ENCODE measurements at regions not wholly inside any gene's neighbourhood (a gene's known extent, or its start where the extent isn't known, plus 50 kb on each side); places are given as distances from the start of the nearest gene placed in this dataset.
A peak's percentile ranks its signal among the peaks of the same experiment; 100 is the strongest.
"Not testable (repeated sequence)": the region's sequence is repeated elsewhere in the genome, so short reads cannot be mapped to it uniquely, and the experiment has no call there.

DNA sequence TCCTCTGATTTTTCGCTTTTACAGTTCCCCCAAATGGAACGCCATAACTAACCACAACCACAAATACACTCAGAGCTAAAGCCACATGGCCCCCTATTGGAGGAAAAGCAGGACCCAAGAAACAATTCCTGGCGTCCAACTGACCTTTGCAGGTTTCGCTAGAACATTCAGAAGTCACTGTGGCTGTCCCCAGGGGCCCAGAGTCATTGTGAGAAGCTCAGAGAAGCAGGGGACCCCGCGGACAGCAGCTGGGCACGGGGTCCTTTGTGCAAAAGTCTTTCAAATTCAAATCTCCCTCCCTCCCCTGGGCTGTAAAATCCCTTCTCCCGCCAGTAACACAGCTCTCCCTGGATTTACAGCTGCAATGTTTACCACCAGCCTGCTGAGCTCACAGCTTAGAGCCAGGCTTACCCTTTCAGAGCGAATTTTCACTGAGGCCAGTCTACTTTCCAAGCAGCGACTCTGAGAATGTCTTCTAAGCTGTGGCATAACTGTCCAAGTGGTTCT is 214.8 kb downstream of the CRLF2 start:
- Mint-ChIP-seq H3K36me3 (ENCODE audit: insufficient read depth) (no peaks in the 10 kb centered on the region), H3K9me3 (ENCODE audit: low read depth) (no peaks in the 10 kb centered on the region), H3K27me3 (no peaks in the 10 kb centered on the region), H3K27ac (no peak overlapping the region), H3K4me1 (ENCODE audit: low read depth) (no peaks in the 10 kb centered on the region), H3K4me3 (ENCODE audit: low read depth) (no peak overlapping the region)
- TF ChIP-seq, protein P1, sequence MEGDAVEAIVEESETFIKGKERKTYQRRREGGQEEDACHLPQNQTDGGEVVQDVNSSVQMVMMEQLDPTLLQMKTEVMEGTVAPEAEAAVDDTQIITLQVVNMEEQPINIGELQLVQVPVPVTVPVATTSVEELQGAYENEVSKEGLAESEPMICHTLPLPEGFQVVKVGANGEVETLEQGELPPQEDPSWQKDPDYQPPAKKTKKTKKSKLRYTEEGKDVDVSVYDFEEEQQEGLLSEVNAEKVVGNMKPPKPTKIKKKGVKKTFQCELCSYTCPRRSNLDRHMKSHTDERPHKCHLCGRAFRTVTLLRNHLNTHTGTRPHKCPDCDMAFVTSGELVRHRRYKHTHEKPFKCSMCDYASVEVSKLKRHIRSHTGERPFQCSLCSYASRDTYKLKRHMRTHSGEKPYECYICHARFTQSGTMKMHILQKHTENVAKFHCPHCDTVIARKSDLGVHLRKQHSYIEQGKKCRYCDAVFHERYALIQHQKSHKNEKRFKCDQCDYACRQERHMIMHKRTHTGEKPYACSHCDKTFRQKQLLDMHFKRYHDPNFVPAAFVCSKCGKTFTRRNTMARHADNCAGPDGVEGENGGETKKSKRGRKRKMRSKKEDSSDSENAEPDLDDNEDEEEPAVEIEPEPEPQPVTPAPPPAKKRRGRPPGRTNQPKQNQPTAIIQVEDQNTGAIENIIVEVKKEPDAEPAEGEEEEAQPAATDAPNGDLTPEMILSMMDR (IDR thresholded peaks at IDR 0.05; ENCODE audit: unreplicated experiment) = no peak
- no peak for DNase-seq (ENCODE audit: low spot score, unreplicated experiment)

DNA sequence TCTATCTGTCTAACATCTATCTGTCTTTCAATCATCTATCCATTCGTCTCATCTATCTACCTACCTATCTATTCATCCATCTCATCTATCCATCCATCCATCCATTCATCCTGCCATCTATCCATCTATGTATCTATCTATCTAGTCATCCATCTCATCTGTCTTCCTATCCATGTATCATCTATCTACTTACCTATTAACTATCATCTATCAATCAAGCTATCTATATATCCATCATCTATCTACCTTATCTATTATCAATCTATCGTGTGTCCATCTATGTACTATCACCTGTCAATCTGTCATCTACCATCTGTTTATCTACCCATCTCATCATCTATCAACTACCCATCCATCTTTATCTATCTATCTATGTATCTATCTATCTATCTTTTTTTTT is 217.7 kb downstream of the CRLF2 start:
- TF ChIP-seq, protein P1 (IDR thresholded peaks at IDR 0.05; ENCODE audit: unreplicated experiment) = no peak
- no peak overlapping the region for H3K4me3 Mint-ChIP-seq (ENCODE audit: low read depth)
- no peak overlapping the region for H3K27ac Mint-ChIP-seq
- no peaks in the 10 kb centered on the region for H3K9me3 Mint-ChIP-seq (ENCODE audit: low read depth)
- no peaks in the 10 kb centered on the region for H3K4me1 Mint-ChIP-seq (ENCODE audit: low read depth)
- no peaks in the 10 kb centered on the region for H3K36me3 Mint-ChIP-seq (ENCODE audit: insufficient read depth)
- H3K27me3 Mint-ChIP-seq = peaks cover 14% of the 10 kb centered on the region
- no peak for DNase-seq (ENCODE audit: low spot score, unreplicated experiment)

DNA sequence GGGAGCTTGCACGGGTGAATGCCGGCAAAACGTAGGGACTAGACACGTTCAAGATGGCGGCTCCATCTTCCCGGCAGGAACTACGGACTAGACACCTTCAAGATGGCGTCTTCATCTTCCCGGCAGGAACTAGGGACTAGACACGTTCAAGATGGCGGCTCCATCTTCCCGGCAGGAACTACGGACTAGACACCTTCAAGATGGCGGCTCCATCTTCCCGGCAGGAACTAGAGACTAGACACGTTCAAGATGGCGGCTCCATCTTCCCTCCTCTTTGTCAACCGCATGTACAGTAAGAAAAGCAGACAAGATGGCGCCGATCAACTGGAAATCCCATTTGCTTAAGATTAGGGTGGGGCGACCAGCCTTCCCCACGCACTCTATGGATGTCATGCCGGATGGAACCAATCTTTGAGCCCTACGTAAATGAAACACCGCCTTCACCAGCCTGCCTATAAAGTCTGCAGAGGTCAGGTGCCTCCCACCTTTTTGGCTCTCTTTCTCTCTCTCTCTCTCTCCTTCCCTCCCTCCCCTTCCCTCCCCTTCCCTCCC is 222.4 kb downstream of the CRLF2 start:
- Mint-ChIP-seq H3K4me3 (ENCODE audit: low read depth) (peak overlapping the region; percentile 71), H3K4me1 (ENCODE audit: low read depth) (no peaks in the 10 kb centered on the region), H3K36me3 (ENCODE audit: insufficient read depth) (no peaks in the 10 kb centered on the region), H3K9me3 (ENCODE audit: low read depth) (no peaks in the 10 kb centered on the region), H3K27me3 (peaks cover 14% of the 10 kb centered on the region), H3K27ac (peak overlapping the region; percentile 91)
- TF ChIP-seq, protein P1 (IDR thresholded peaks at IDR 0.05; ENCODE audit: unreplicated experiment) = no peak
- DNase-seq (ENCODE audit: low spot score, unreplicated experiment) = peak; percentile 26

DNA sequence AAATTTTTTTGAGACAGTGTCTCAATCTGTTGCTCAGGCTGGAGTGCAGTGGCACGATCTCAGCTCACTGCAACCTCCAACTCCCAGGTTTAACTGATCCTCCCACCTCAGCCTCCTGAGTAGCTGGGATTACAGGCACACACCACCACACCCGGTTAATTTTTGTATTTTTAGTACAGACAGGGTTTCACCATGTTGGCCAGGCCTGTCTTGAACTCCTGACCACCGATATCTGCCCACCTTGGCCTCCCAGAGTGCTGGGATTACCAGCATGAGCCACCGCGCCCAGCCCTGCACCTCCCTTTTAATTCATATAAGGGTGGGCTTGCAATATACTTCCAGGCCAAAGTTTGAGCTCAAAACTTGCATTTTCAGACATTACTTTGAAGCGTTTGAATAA is 223.9 kb downstream of the CRLF2 start:
- not testable (repeated sequence) for H3K36me3 Mint-ChIP-seq (ENCODE audit: insufficient read depth); H3K9me3 Mint-ChIP-seq (ENCODE audit: low read depth); H3K4me3 Mint-ChIP-seq (ENCODE audit: low read depth); DNase-seq (ENCODE audit: low spot score, unreplicated experiment); H3K4me1 Mint-ChIP-seq (ENCODE audit: low read depth); H3K27ac Mint-ChIP-seq
- peaks cover 17% of the 10 kb centered on the region for H3K27me3 Mint-ChIP-seq

DNA sequence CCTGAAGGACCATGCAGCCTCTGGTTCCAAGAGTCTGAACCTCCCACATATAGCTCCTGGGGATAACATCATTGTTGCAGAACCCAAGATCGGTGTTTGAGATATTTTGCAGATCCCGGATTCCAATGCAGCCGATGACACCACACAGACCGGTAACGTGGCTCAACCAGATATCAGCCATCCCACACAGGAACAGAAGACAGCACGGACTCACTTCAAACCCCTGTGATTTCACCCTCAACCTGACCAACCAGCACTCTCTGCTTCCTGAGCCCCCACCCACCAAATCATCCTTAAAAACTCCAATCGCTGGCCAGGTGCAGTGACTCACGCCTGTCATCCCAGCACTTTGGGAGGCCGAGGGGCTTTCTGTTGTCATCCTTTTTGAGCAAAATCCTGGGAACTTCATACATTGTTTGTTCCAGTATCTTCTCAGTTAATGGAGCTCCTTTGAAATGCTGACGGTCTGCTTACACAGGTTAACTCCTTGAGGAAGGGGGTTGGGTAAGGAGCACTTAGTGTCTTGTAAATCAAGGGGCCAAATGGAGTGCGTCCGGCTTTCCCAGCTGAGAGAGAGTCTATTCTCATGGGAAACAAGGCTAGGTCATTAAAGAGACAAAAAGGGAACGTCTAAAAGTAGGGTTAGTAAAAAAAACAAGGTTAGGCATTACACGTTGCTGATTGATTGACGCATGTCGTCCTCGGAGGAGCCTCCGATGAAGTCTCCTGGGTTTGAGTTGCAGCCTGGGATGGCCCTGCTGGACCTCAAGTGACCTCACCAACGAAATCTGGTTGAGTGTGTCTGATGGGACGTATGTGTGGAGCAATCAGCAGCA is 230.4 kb downstream of the CRLF2 start:
- TF ChIP-seq, protein P1 (IDR thresholded peaks at IDR 0.05; ENCODE audit: unreplicated experiment) = no peak
- Mint-ChIP-seq H3K4me1 (ENCODE audit: low read depth) (no peaks in the 10 kb centered on the region), H3K27ac (no peak overlapping the region), H3K4me3 (ENCODE audit: low read depth) (no peak overlapping the region), H3K36me3 (ENCODE audit: insufficient read depth) (no peaks in the 10 kb centered on the region), H3K27me3 (peaks cover 46% of the 10 kb centered on the region), H3K9me3 (ENCODE audit: low read depth) (peaks cover 7% of the 10 kb centered on the region)
- DNase-seq (ENCODE audit: low spot score, unreplicated experiment) = no peak
